ENCODE measurements at regions not wholly inside any gene's neighbourhood (a gene's known extent, or its start where the extent isn't known, plus 50 kb on each side); places are given as distances from the start of the nearest gene placed in this dataset.

DNA sequence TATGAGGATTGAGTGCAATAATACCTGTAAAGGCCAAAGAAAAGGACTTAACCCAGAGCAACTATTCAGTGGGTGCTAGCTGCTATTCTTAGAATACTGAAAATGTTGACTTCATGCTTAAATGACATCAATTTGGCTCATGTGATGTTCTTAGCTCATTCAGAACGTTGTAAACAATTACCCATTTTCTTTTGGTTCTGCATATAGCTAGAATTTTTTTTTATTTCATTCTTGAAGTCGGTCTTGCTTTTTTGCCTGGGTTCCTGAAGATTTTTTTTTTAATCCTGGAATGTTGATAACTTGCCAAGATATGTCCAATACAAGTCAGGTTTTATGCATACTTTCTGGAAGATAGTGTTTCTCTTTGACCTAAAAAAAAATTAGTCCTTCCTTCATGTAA, 772.0 kb downstream of the LTN1 start:
- TF ChIP-seq, protein P1, sequence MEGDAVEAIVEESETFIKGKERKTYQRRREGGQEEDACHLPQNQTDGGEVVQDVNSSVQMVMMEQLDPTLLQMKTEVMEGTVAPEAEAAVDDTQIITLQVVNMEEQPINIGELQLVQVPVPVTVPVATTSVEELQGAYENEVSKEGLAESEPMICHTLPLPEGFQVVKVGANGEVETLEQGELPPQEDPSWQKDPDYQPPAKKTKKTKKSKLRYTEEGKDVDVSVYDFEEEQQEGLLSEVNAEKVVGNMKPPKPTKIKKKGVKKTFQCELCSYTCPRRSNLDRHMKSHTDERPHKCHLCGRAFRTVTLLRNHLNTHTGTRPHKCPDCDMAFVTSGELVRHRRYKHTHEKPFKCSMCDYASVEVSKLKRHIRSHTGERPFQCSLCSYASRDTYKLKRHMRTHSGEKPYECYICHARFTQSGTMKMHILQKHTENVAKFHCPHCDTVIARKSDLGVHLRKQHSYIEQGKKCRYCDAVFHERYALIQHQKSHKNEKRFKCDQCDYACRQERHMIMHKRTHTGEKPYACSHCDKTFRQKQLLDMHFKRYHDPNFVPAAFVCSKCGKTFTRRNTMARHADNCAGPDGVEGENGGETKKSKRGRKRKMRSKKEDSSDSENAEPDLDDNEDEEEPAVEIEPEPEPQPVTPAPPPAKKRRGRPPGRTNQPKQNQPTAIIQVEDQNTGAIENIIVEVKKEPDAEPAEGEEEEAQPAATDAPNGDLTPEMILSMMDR (IDR thresholded peaks at IDR 0.05) = no peak
- no peak for TF ChIP-seq POLR2AphosphoS5 (IDR thresholded peaks at IDR 0.05; ENCODE audit: insufficient read depth in 1 of 2, low read depth in 1 of 2)
- no peak for TF ChIP-seq POLR2A (IDR thresholded peaks at IDR 0.05)

Measured in vagina (tissue), 2 donors.